CD14-positive monocyte (primary cell): ENCODE measurements at regions not wholly inside any gene's neighbourhood (a gene's known extent, or its start where the extent isn't known, plus 50 kb on each side); places are given as distances from the start of the nearest gene placed in this dataset.

ENCODE experiments used
- DNase-seq, 3 donors: peaks; one replicate each; pipeline ENCODE4 v3.0.0-alpha.2; 2011 to 2022
- H2AFZ ChIP-seq: 2 replicates; pipeline ENCODE4 v1.6.0; 2012; ENCODE audit warnings: mild to moderate bottlenecking, low read depth, low read length, inconsistent platforms; ENCODE audit not compliant: insufficient read depth, poor library complexity, severe bottlenecking
- H3K27ac ChIP-seq, 2 donors: 1 replicate in 1 of 2; 2 replicates in 1 of 2; pipeline ENCODE4 v1.5.1; 2012 to 2013; ENCODE audit warnings: low read length in 2 of 2, control low read depth in 1 of 2, inconsistent platforms in 1 of 2, low read depth in 1 of 2, mild to moderate bottlenecking in 1 of 2
- H3K27me3 ChIP-seq, 2 donors: one replicate each; pipeline versions ENCODE4 v1.6.0 to v1.6.1; 2011 to 2013; ENCODE audit warnings: low read length in 2 of 2; ENCODE audit not compliant: control insufficient read depth in 2 of 2, insufficient read depth in 2 of 2
- H3K36me3 ChIP-seq, 2 donors: replicated peaks in 1 of 2; 1 replicate in 1 of 2; 2 replicates in 1 of 2; pipeline versions ENCODE4 v1.5.1 to v1.6.1; 2012 to 2013; ENCODE audit warnings: low read length in 2 of 2, control low read depth in 1 of 2, inconsistent platforms in 1 of 2, mild to moderate bottlenecking in 1 of 2; ENCODE audit not compliant: insufficient read depth in 2 of 2, control insufficient read depth in 1 of 2
- H3K4me1 ChIP-seq, 2 donors: 1 replicate in 1 of 2; 2 replicates in 1 of 2; pipeline versions ENCODE4 v1.5.1 to v1.6.1; 2012 to 2013; ENCODE audit warnings: low read length in 2 of 2, control low read depth in 1 of 2, inconsistent platforms in 1 of 2, mild to moderate bottlenecking in 1 of 2, moderate library complexity in 1 of 2; ENCODE audit not compliant: insufficient read depth in 2 of 2, control insufficient read depth in 1 of 2
- H3K4me2 ChIP-seq: replicated peaks from 2 replicates; pipeline ENCODE3; 2012; ENCODE audit warnings: low read length, moderate library complexity, mild to moderate bottlenecking; ENCODE audit not compliant: poor library complexity, severe bottlenecking; ENCODE audit errors: extremely low read depth
- H3K4me3 ChIP-seq, 3 experiments: fragments of 200-600 bp in 1 of 3; sonication (generic) in 1 of 3; replicated peaks in 1 of 3; 1 replicate in 2 of 3; 2 replicates in 1 of 3; pipeline ENCODE4 v1.5.1; 2011 to 2013; ENCODE audit warnings: low read length in 3 of 3, mild to moderate bottlenecking in 3 of 3, control low read depth in 2 of 3, low read depth in 2 of 3, inconsistent platforms in 1 of 3, moderate library complexity in 1 of 3
- H3K79me2 ChIP-seq: 2 replicates; pipeline ENCODE4 v1.6.0; 2012; ENCODE audit warnings: mild to moderate bottlenecking, control low read depth, inconsistent platforms, low read length, moderate library complexity; ENCODE audit not compliant: insufficient read depth
- H3K9ac ChIP-seq: 2 replicates; pipeline ENCODE4 v1.6.0; 2017; ENCODE audit warnings: low read length, mild to moderate bottlenecking; ENCODE audit not compliant: insufficient read depth, poor library complexity, severe bottlenecking
- H3K9me3 ChIP-seq, 2 donors: replicated peaks in 1 of 2; 1 replicate in 1 of 2; 2 replicates in 1 of 2; pipeline versions ENCODE4 v1.5.1 to v1.6.1; 2012 to 2013; ENCODE audit warnings: low read length in 2 of 2, control low read depth in 1 of 2; ENCODE audit not compliant: control insufficient read depth in 1 of 2, insufficient read depth in 1 of 2
- H4K20me1 ChIP-seq: 2 replicates; pipeline ENCODE4 v1.6.0; 2012; ENCODE audit warnings: mild to moderate bottlenecking, low read length, control low read depth, moderate library complexity; ENCODE audit not compliant: insufficient read depth
- H3K27ac Mint-ChIP-seq, 7 donors: one replicate each; pipeline ENCODE4 v1.8.0; 2020; ENCODE audit warnings: mild to moderate bottlenecking in 7 of 7, mixed read lengths in 7 of 7, moderate library complexity in 6 of 7, inconsistent platforms in 2 of 7
- H3K27me3 Mint-ChIP-seq, 3 donors: one replicate each; pipeline ENCODE4 v1.8.0; 2021 to 2022; ENCODE audit warnings: low read depth in 3 of 3, mild to moderate bottlenecking in 3 of 3, mixed read lengths in 3 of 3, moderate library complexity in 3 of 3, inconsistent platforms in 1 of 3
- H3K36me3 Mint-ChIP-seq, 2 donors: one replicate each; pipeline ENCODE4 v1.8.0; 2020; ENCODE audit warnings: mixed read lengths in 2 of 2, inconsistent platforms in 1 of 2, mild to moderate bottlenecking in 1 of 2
- H3K4me1 Mint-ChIP-seq: one replicate; pipeline ENCODE4 v1.8.0; 2020; ENCODE audit warnings: mild to moderate bottlenecking, mixed read lengths
- H3K4me3 Mint-ChIP-seq, 2 donors: one replicate each; pipeline ENCODE4 v1.8.0; 2020; ENCODE audit warnings: mild to moderate bottlenecking in 2 of 2, mixed read lengths in 2 of 2, moderate library complexity in 1 of 2
- H3K9me3 Mint-ChIP-seq, 7 donors: one replicate each; pipeline ENCODE4 v1.8.0; 2020 to 2022; ENCODE audit warnings: mixed read lengths in 7 of 7, mild to moderate bottlenecking in 6 of 7, moderate library complexity in 6 of 7, inconsistent platforms in 2 of 7
- WGBS: methylation state at CpG from one replicate; pipeline ENCODE4 v1.1.5; 2013; ENCODE audit warnings: missing lambda C conversion rate; ENCODE audit not compliant: insufficient coverage; 5-methylcytosine and 5-hydroxymethylcytosine counted together
- intact Hi-C, 2 donors: fragments of 100-400 bp; cut with micrococcal nuclease; formaldehyde crosslinking; loops; one replicate each; pipeline versions ENCODE4 v1.15.0 to v1.15.1; 2023
- TF ChIP-seq, protein P1 (sequence below): fragments of 200-600 bp; IDR thresholded peaks from one replicate; pipeline ENCODE4 v1.8.0; 2022; ENCODE audit warnings: antibody characterized with exemption, mild to moderate bottlenecking

DNA sequence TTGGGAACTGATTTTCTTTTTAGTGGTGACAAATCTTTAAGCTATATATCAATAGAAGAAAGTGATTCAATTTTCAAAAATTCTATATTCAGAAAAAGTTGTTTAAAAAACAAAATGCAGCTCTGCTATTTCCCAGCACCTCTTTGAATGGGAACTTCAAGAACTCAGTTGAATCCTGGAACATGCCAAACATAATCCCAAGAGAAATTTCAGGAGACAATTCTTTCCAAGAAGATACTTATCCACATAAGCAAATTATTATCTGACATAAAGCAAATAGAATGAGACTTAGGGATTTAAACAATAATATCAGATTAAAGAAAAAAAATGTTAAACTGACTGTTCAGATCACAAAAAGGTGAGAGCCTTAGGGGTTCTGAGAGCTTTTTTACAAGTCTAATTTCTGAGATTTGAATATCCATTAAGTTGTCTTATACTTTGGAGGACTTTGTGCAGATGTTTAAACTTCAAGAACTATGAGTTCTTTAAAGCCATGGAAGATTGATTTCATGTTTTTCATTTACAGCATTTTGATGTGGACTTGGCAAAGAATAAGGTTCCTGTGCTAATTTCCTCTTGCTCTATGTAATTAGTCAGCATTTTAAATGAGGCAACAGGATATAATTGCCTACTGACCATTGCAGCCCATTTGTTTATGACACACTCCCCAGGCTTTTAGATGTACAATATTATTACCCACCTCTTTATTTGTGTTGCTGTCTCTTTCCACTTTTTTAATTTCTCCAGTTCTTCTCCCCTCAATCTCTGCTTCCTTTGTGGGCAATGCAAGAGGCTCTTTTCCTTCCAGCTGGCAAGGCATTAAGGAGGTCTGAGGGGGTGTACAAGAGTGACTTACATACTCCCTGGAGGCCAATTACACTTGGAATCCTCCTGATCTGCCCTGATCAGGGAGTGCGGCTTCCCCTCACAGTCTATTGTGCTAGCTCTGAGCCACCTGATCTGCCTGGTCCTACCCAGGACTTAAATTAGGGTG lies 419.1 kb downstream of the NR2F1-AS1 start:
- no peak overlapping the region for H3K4me3 Mint-ChIP-seq
- no peaks in the 10 kb centered on the region for H3K36me3 Mint-ChIP-seq
- DNase-seq, result no peak
- Histone ChIP-seq H3K4me1 (no peaks in the 10 kb centered on the region), H3K4me3 (no peak overlapping the region), H3K4me2 (no peak overlapping the region), H3K9ac (no peak overlapping the region), H3K27ac (no peak overlapping the region), H2AFZ (no peak overlapping the region), H3K27me3 (no peaks in the 10 kb centered on the region), H3K9me3 (no peaks in the 10 kb centered on the region), H4K20me1 (no peaks in the 10 kb centered on the region), H3K79me2 (no peaks in the 10 kb centered on the region), H3K36me3 (no peaks in the 10 kb centered on the region)
- no peaks in the 10 kb centered on the region for H3K4me1 Mint-ChIP-seq
- H3K27ac Mint-ChIP-seq, result no peak overlapping the region
- no peaks in the 10 kb centered on the region for H3K27me3 Mint-ChIP-seq
- 75% methylated on average over 1 of the region's 1 CpG for WGBS
- H3K9me3 Mint-ChIP-seq, result peaks cover 0 to 4% (median 2%) of the 10 kb centered on the region in 7 donors
- TF ChIP-seq, protein P1, sequence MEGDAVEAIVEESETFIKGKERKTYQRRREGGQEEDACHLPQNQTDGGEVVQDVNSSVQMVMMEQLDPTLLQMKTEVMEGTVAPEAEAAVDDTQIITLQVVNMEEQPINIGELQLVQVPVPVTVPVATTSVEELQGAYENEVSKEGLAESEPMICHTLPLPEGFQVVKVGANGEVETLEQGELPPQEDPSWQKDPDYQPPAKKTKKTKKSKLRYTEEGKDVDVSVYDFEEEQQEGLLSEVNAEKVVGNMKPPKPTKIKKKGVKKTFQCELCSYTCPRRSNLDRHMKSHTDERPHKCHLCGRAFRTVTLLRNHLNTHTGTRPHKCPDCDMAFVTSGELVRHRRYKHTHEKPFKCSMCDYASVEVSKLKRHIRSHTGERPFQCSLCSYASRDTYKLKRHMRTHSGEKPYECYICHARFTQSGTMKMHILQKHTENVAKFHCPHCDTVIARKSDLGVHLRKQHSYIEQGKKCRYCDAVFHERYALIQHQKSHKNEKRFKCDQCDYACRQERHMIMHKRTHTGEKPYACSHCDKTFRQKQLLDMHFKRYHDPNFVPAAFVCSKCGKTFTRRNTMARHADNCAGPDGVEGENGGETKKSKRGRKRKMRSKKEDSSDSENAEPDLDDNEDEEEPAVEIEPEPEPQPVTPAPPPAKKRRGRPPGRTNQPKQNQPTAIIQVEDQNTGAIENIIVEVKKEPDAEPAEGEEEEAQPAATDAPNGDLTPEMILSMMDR, result no peak
- intact Hi-C loops, result no loop called here

DNA sequence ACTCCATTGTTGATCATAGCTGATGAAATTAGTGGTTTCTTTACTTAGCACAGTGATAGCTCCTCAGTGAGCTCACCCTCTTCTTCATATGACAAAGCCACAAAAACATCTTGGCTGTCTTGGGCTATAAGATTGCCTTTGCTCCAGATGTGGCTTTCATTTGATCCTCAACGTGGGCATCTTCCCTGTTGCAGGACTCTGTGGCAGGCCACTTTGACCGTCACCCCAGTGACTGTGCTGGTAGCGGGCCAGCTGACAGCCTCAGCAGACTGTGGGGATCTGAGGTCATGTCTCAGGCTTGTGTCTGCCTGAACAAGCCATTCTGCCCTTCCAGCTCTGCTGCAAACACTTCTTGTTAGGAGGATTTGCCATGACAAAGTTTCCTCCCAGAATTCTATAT lies 422.2 kb downstream of the NR2F1-AS1 start:
- Mint-ChIP-seq H3K27ac (no peak overlapping the region), H3K9me3 (peaks cover 0 to 4% (median 2%) of the 10 kb centered on the region in 7 donors), H3K4me1 (no peaks in the 10 kb centered on the region), H3K4me3 (no peak overlapping the region), H3K27me3 (no peaks in the 10 kb centered on the region), H3K36me3 (no peaks in the 10 kb centered on the region)
- Histone ChIP-seq H3K9me3 (no peaks in the 10 kb centered on the region), H4K20me1 (no peaks in the 10 kb centered on the region), H3K27me3 (no peaks in the 10 kb centered on the region), H3K9ac (no peak overlapping the region), H3K4me2 (no peak overlapping the region), H3K36me3 (no peaks in the 10 kb centered on the region), H3K4me1 (no peaks in the 10 kb centered on the region), H2AFZ (no peak overlapping the region), H3K4me3 (no peak overlapping the region), H3K79me2 (no peaks in the 10 kb centered on the region), H3K27ac (no peak overlapping the region)
- intact Hi-C loops, result no loop called here
- DNase-seq, result no peak
- WGBS, result 80% methylated on average over 3 of the region's 3 CpGs
- TF ChIP-seq, protein P1, result no peak
